ENCODE measurements at regions not wholly inside any gene's neighbourhood (a gene's known extent, or its start where the extent isn't known, plus 50 kb on each side); places are given as distances from the start of the nearest gene placed in this dataset.

DNA sequence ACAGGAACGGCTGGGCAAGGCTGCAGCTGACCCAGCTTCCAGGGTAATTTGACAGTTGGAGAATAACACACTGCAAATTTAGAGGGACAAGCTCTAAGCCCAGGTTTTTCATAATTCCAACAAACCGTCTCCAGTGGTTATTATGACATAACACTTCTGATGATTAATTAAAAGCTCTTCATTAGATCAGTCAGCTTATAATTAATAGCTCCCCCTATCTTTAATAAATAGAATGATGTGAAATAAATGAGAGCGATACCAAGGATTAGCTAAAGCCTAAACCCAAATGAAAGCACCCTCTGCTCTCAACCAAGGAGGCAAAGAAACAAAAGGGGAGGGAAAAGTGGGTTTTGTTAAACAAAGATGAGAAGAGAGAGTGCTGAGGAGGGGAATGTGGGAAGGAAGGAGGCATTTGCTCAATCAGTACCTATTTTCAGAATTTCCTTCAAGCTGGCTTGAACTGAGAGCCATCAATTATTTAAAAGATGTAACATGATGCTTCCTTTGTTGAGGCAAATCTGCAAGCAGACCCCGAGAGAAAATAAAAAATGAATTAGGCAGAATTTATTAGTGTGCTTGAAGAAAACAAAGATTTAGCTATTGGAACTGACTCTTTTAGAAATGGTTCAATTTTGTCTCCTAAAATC is 221.8 kb upstream of the ESRRG start:
- no peaks in the 10 kb centered on the region for H3K79me2 ChIP-seq (ENCODE audit: insufficient read depth)
- H3K9ac ChIP-seq, result no peak overlapping the region
- no peak for DNase-seq
- no peak overlapping the region for H2AFZ ChIP-seq
- no peaks in the 10 kb centered on the region for H3F3A ChIP-seq (ENCODE audit: insufficient read depth)
- no peak overlapping the region for H3K27ac ChIP-seq
- H3K9me2 ChIP-seq (ENCODE audit: insufficient read depth), result no peaks in the 10 kb centered on the region
- H3K4me1 ChIP-seq (ENCODE audit: insufficient read depth), result no peaks in the 10 kb centered on the region
- TF ChIP-seq EZH2phosphoT487 (IDR thresholded peaks at IDR 0.05; ENCODE audit: insufficient read depth, low read depth) (no peak), EZH2 (IDR thresholded peaks at IDR 0.05; ENCODE audit: insufficient read depth, poor library complexity, severe bottlenecking) (no peak)
- H4K20me1 ChIP-seq (ENCODE audit: insufficient read depth), result no peaks in the 10 kb centered on the region
- no peaks in the 10 kb centered on the region for H3K9me3 ChIP-seq (ENCODE audit: low read depth)
- H3K36me3 ChIP-seq (ENCODE audit: low read depth), result no peaks in the 10 kb centered on the region
- H3K4me3 ChIP-seq, result no peak overlapping the region
- in situ Hi-C loops (cut with MboI), result no loop called here
- H3K4me2 ChIP-seq (ENCODE audit: unreplicated experiment), result no peak overlapping the region
- H3K27me3 ChIP-seq (replicated peaks; ENCODE audit: insufficient read depth), result no peaks in the 10 kb centered on the region
- 11 to 24% methylated on average over 4 of the region's 4 CpGs for WGBS, 2 experiments (ENCODE audit: low coverage in 1 of 2, low lambda C conversion rate in 2 of 2, missing lambda C conversion rate in 2 of 2)

DNA sequence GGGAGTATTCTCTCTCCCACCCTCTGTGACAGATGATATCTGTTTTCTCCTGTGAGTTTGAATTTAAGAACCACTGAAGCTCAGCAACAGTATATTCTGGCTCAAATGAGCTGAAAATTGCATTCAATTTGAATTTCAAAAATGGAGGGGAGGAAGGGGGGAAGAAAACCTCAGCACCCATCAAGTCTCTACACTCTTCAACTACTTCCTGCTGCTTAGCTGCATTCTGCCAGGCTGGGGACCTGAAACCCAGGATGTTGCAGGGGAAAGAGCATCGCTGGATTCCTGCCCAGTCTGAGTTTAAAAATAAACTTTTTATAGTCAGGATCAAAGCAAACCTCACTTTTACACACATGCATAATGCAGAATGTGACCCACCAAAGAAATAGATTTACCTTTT is 214.3 kb upstream of the ESRRG start:
- DNase-seq, result no peak
- no peaks in the 10 kb centered on the region for H3F3A ChIP-seq (ENCODE audit: insufficient read depth)
- no peaks in the 10 kb centered on the region for H4K20me1 ChIP-seq (ENCODE audit: insufficient read depth)
- H3K4me2 ChIP-seq (ENCODE audit: unreplicated experiment), result no peak overlapping the region
- no peak overlapping the region for H3K27ac ChIP-seq
- no peak overlapping the region for H3K9ac ChIP-seq
- H3K4me1 ChIP-seq (ENCODE audit: insufficient read depth), result no peaks in the 10 kb centered on the region
- no peaks in the 10 kb centered on the region for H3K27me3 ChIP-seq (replicated peaks; ENCODE audit: insufficient read depth)
- H3K36me3 ChIP-seq (ENCODE audit: low read depth), result no peaks in the 10 kb centered on the region
- 0% methylated on average over 1 of the region's 1 CpG for WGBS, 2 experiments (ENCODE audit: low coverage in 1 of 2, low lambda C conversion rate in 2 of 2, missing lambda C conversion rate in 2 of 2)
- H3K4me3 ChIP-seq, result no peak overlapping the region
- no peaks in the 10 kb centered on the region for H3K79me2 ChIP-seq (ENCODE audit: insufficient read depth)
- no peak overlapping the region for H2AFZ ChIP-seq
- no peaks in the 10 kb centered on the region for H3K9me2 ChIP-seq (ENCODE audit: insufficient read depth)
- no peak for TF ChIP-seq EZH2phosphoT487 (IDR thresholded peaks at IDR 0.05; ENCODE audit: insufficient read depth, low read depth)
- H3K9me3 ChIP-seq (ENCODE audit: low read depth), result no peaks in the 10 kb centered on the region
- in situ Hi-C loops (cut with MboI), result no loop called here

DNA sequence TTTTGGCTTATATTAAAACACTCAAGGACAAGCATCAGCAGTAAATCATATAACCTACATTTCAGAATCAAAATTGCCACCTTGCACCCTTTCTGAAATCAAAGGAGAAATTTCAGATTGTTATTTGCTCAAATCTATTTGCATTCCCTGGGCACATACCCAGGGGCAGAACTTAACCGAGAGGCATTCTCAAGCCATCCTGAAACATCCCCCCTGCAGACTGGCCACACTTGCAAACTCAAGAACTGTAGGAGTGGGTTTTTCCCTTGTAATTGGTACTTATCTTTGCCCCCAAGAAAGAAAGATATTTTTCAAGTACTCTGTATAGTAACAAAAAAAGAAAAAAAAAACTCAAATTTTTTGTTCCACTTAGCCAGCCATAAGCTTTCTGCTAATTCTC is 213.6 kb upstream of the ESRRG start:
- no peaks in the 10 kb centered on the region for H3F3A ChIP-seq (ENCODE audit: insufficient read depth)
- H3K4me2 ChIP-seq (ENCODE audit: unreplicated experiment), result no peak overlapping the region
- no peak for TF ChIP-seq EZH2phosphoT487 (IDR thresholded peaks at IDR 0.05; ENCODE audit: insufficient read depth, low read depth)
- no peak for TF ChIP-seq EZH2 (IDR thresholded peaks at IDR 0.05; ENCODE audit: insufficient read depth, poor library complexity, severe bottlenecking)
- H3K9ac ChIP-seq, result no peak overlapping the region
- no peak overlapping the region for H3K27ac ChIP-seq
- 29 to 68% methylated on average over 1 of the region's 1 CpG for WGBS, 2 experiments (ENCODE audit: low coverage in 1 of 2, low lambda C conversion rate in 2 of 2, missing lambda C conversion rate in 2 of 2)
- no peaks in the 10 kb centered on the region for H4K20me1 ChIP-seq (ENCODE audit: insufficient read depth)
- no peaks in the 10 kb centered on the region for H3K4me1 ChIP-seq (ENCODE audit: insufficient read depth)
- in situ Hi-C loops (cut with MboI), result no loop called here
- no peak for DNase-seq
- H3K36me3 ChIP-seq (ENCODE audit: low read depth), result no peaks in the 10 kb centered on the region
- no peaks in the 10 kb centered on the region for H3K27me3 ChIP-seq (replicated peaks; ENCODE audit: insufficient read depth)
- H3K79me2 ChIP-seq (ENCODE audit: insufficient read depth), result no peaks in the 10 kb centered on the region
- no peaks in the 10 kb centered on the region for H3K9me3 ChIP-seq (ENCODE audit: low read depth)
- H2AFZ ChIP-seq, result no peak overlapping the region
- no peak overlapping the region for H3K4me3 ChIP-seq
- H3K9me2 ChIP-seq (ENCODE audit: insufficient read depth), result no peaks in the 10 kb centered on the region

DNA sequence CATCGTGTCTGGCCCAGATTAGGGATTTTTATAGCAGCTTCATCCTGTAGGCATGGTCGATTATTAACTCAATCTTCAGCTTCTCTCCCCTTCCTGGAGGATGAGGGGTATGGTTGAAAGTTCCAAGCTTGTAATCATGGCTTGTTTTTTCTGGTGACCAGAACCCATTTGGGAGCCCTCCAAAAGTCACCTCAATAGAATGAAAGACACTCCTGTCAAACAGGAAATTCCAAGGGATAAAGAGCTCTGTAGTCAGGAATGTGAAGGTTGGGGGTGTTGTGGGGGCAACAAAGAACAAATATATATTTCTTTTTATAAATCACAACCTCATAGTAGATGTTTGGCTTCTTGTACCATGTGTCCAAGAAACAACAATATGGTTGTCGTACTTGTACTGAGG is 212.7 kb upstream of the ESRRG start:
- Histone ChIP-seq H3K4me2 (ENCODE audit: unreplicated experiment) (no peak overlapping the region), H3K79me2 (ENCODE audit: insufficient read depth) (no peaks in the 10 kb centered on the region), H3K4me3 (no peak overlapping the region), H3F3A (ENCODE audit: insufficient read depth) (no peaks in the 10 kb centered on the region), H3K27ac (no peak overlapping the region), H4K20me1 (ENCODE audit: insufficient read depth) (no peaks in the 10 kb centered on the region), H3K27me3 (replicated peaks; ENCODE audit: insufficient read depth) (no peaks in the 10 kb centered on the region), H3K9me3 (ENCODE audit: low read depth) (no peaks in the 10 kb centered on the region), H2AFZ (no peak overlapping the region), H3K9me2 (ENCODE audit: insufficient read depth) (no peaks in the 10 kb centered on the region), H3K4me1 (ENCODE audit: insufficient read depth) (no peaks in the 10 kb centered on the region), H3K36me3 (ENCODE audit: low read depth) (no peaks in the 10 kb centered on the region), H3K9ac (no peak overlapping the region)
- no peak for TF ChIP-seq EZH2 (IDR thresholded peaks at IDR 0.05; ENCODE audit: insufficient read depth, poor library complexity, severe bottlenecking)
- no peak for TF ChIP-seq EZH2phosphoT487 (IDR thresholded peaks at IDR 0.05; ENCODE audit: insufficient read depth, low read depth)
- in situ Hi-C loops (cut with MboI), result no loop called here
- no peak for DNase-seq
- 28 to 36% methylated on average over 3 of the region's 3 CpGs for WGBS, 2 experiments (ENCODE audit: low coverage in 1 of 2, low lambda C conversion rate in 2 of 2, missing lambda C conversion rate in 2 of 2)

DNA sequence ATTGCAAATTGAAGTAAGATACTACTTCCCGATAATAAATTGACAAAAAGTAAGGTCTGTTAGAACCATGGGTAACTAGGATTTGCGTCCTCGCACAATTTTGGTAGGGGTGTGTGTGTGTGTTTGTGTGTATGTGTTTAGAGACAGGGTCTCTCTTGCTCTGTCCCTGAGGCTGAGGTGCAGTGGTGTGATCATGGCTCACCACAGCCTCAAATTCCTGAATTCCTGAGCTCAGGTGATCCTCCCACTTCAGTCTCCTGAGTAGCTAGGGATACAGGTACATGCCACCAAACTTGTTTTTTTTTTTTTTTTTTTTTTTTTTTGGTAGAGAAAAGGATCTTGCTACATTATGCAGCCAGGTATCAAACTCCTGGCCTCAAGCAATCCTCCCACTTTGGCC is 209.2 kb upstream of the ESRRG start:
- in situ Hi-C loops (cut with MboI), result no loop called here
- Histone ChIP-seq H3K4me3 (no peak overlapping the region), H3K4me2 (ENCODE audit: unreplicated experiment) (no peak overlapping the region), H2AFZ (no peak overlapping the region), H3K4me1 (ENCODE audit: insufficient read depth) (no peaks in the 10 kb centered on the region), H3K9me2 (ENCODE audit: insufficient read depth) (no peaks in the 10 kb centered on the region), H3K9ac (no peak overlapping the region), H4K20me1 (ENCODE audit: insufficient read depth) (no peaks in the 10 kb centered on the region), H3K9me3 (ENCODE audit: low read depth) (no peaks in the 10 kb centered on the region), H3K79me2 (ENCODE audit: insufficient read depth) (no peaks in the 10 kb centered on the region), H3F3A (ENCODE audit: insufficient read depth) (no peaks in the 10 kb centered on the region), H3K36me3 (ENCODE audit: low read depth) (no peaks in the 10 kb centered on the region), H3K27me3 (replicated peaks; ENCODE audit: insufficient read depth) (no peaks in the 10 kb centered on the region), H3K27ac (no peak overlapping the region)
- TF ChIP-seq EZH2 (IDR thresholded peaks at IDR 0.05; ENCODE audit: insufficient read depth, poor library complexity, severe bottlenecking) (no peak), EZH2phosphoT487 (IDR thresholded peaks at IDR 0.05; ENCODE audit: insufficient read depth, low read depth) (no peak)
- DNase-seq, result no peak
- 75 to 79% methylated on average over 3 of the region's 3 CpGs for WGBS, 2 experiments (ENCODE audit: low coverage in 1 of 2, low lambda C conversion rate in 2 of 2, missing lambda C conversion rate in 2 of 2)

All from GM23248 (cell line).